Heart left ventricle (tissue), 16 donors: ENCODE measurements at regions not wholly inside any gene's neighbourhood (a gene's known extent, or its start where the extent isn't known, plus 50 kb on each side); places are given as distances from the start of the nearest gene placed in this dataset.

Experiments
- ATAC-seq, 4 donors: fragments of 200-7000 bp; cut with Tn5 transposase; one replicate each; pipeline ENCODE4 v1.9.1; 2020 to 2022; ENCODE audit warnings: moderate library complexity in 4 of 4, mild to moderate bottlenecking in 3 of 4, moderate number of reproducible peaks in 1 of 4
- DNase-seq, 5 donors: peaks; one replicate each; pipeline ENCODE4 v3.0.0-alpha.2; 2020
- H3K27ac ChIP-seq, 12 donors: fragments of 200-600 bp; sonication (generic) in 4 of 12; one replicate each; pipeline versions ENCODE4 v1.5.0 to v1.8.0; 2016 to 2022; ENCODE audit warnings: mild to moderate bottlenecking in 2 of 12
- H3K27me3 ChIP-seq, 9 donors: fragments of 200-600 bp; sonication (generic) in 2 of 9; one replicate each; pipeline versions ENCODE4 v1.5.1 to v1.8.0; 2016 to 2022; ENCODE audit warnings: mild to moderate bottlenecking in 3 of 9
- H3K36me3 ChIP-seq, 9 donors: fragments of 200-600 bp; sonication (generic) in 2 of 9; one replicate each; pipeline versions ENCODE4 v1.5.0 to v1.8.0; 2018 to 2022; ENCODE audit warnings: mild to moderate bottlenecking in 2 of 9
- H3K4me1 ChIP-seq, 12 donors: fragments of 200-600 bp; sonication (generic) in 4 of 12; one replicate each; pipeline versions ENCODE4 v1.5.0 to v1.8.0; 2016 to 2022; ENCODE audit warnings: mild to moderate bottlenecking in 3 of 12
- H3K4me3 ChIP-seq, 12 donors: fragments of 200-600 bp; sonication (generic) in 4 of 12; one replicate each; pipeline versions ENCODE4 v1.5.0 to v1.8.0; 2017 to 2022; ENCODE audit warnings: mild to moderate bottlenecking in 9 of 12, moderate library complexity in 4 of 12
- H3K9me3 ChIP-seq, 12 donors: fragments of 200-600 bp; sonication (generic) in 4 of 12; one replicate each; pipeline versions ENCODE4 v1.5.0 to v1.8.0; 2016 to 2022; ENCODE audit warnings: mild to moderate bottlenecking in 1 of 12
- CTCF ChIP-seq, 12 donors: fragments of 200-600 bp; sonication (generic) in 4 of 12; IDR thresholded peaks; one replicate each; pipeline versions ENCODE4 v1.5.0 to v1.8.0; 2018 to 2022; ENCODE audit warnings: antibody characterized with exemption in 12 of 12, mild to moderate bottlenecking in 5 of 12
- POLR2A ChIP-seq, 2 donors: fragments of 450-650 bp; IDR thresholded peaks; one replicate each; pipeline ENCODE4 v1.6.1; 2017; ENCODE audit warnings: antibody characterized with exemption in 2 of 2, mild to moderate bottlenecking in 2 of 2, moderate library complexity in 2 of 2
- WGBS, 4 donors: extraction: QIAGEN DNeasy Blood & Tissue Kit in 2 of 4; methylation state at CpG; one replicate each; pipeline versions ENCODE4 v1.1.5 to v1.1.7; 2013 to 2018; 5-methylcytosine and 5-hydroxymethylcytosine counted together
- intact Hi-C, 10 donors: fragments of 100-400 bp; cut with DNase I; formaldehyde crosslinking; loops; one replicate each; pipeline versions ENCODE4 v1.11.1 to v1.14.2; 2022
- donor health status: ischemic (EF 13 %, LVEDD 7.1; RV severe dilation, severe dysfunction).
- donor health status: healthy with polysubstance abuse.
- donor health status: DM: no; HTN: yes; CAD: no.
- donor health status: DM: no; HTN: no; CAD: no.
- donor health status: ischemic (EF 25% LVEDD 6.9; RV normal size, moderate dysfunction).
- donor health status: ischemic (EF 25% LVEDD 5.7; RV mildly dilated, moderate dysfunction).
- donor health status: healthy.
- donor health status: DM: yes; HTN: yes; CAD: no.
- donor health status: ischemic (EF 35%, LVEDD 5.7; RV mildly dilated, moderate dysfunction).
- donor health status: nonischemic (EF 11% LVEDD 7.7; RV severe dilation, severe dysfunction).
- donor health status: DM: yes; HTN: yes; CAD: no.
- donor health status: PGD.
- donor health status: ischemic (EF 29% LVEDD 5.4; RV normal size, mild dysfunction).
- donor health status: nonischemic (EF 23%, LVEDD 6.1; RV moderate dilation, normal function).

- intact Hi-C loops = no loop called here
- no peak for DNase-seq
- Histone ChIP-seq H3K4me1 (peaks cover 0 to 5% (median 0%) of the 10 kb centered on the region in 12 donors), H3K27ac (no peak overlapping the region), H3K4me3 (no peak overlapping the region), H3K36me3 (no peaks in the 10 kb centered on the region), H3K27me3 (peaks cover 0 to 4% (median 0%) of the 10 kb centered on the region in 9 donors), H3K9me3 (no peaks in the 10 kb centered on the region)
- WGBS, 4 donors = 83 to 87% (median 85%) methylated on average over 13 to 14 of the region's 14 CpGs
- TF ChIP-seq CTCF (IDR thresholded peaks at IDR 0.05) = no peak
- no peak for TF ChIP-seq POLR2A (IDR thresholded peaks at IDR 0.05)
- no peak for ATAC-seq
These were observed 185.3 kb upstream of the MYT1L start for GRCh38 chr2:2516386-2516785.

- WGBS, 4 donors = 76 to 82% (median 80%) methylated on average over 10 of the region's 10 CpGs
- intact Hi-C loops = no loop called here
These were observed 181.9 kb upstream of the MYT1L start for GRCh38 chr2:2512931-2513330.

GRCh38 chr2:2507417-2507997 lies 176.4 kb upstream of the MYT1L start:
- intact Hi-C loops = no loop called here
- ATAC-seq (no peak), DNase-seq (no peak)
- Histone ChIP-seq H3K36me3 (no peaks in the 10 kb centered on the region), H3K9me3 (peaks cover 0 to 5% (median 0%) of the 10 kb centered on the region in 12 donors), H3K4me1 (no peaks in the 10 kb centered on the region), H3K27me3 (peaks cover 0 to 15% (median 0%) of the 10 kb centered on the region in 9 donors), H3K27ac (no peak overlapping the region), H3K4me3 (no peak overlapping the region)
- TF ChIP-seq CTCF (IDR thresholded peaks at IDR 0.05) (no peak), POLR2A (IDR thresholded peaks at IDR 0.05) (no peak)
- WGBS, 4 donors = 76 to 81% (median 76%) methylated on average over 12 to 20 of the region's 20 CpGs

More at GRCh38 chr2:2512931-2513330, 181.9 kb upstream of the MYT1L start:
- Histone ChIP-seq H3K36me3 (no peaks in the 10 kb centered on the region), H3K27ac (no peak overlapping the region), H3K27me3 (peaks cover 0 to 4% (median 0%) of the 10 kb centered on the region in 9 donors), H3K4me3 (no peak overlapping the region), H3K4me1 (no peaks in the 10 kb centered on the region), H3K9me3 (no peaks in the 10 kb centered on the region)
- DNase-seq (no peak), ATAC-seq (no peak)
- no peak for TF ChIP-seq CTCF (IDR thresholded peaks at IDR 0.05)
- TF ChIP-seq POLR2A (IDR thresholded peaks at IDR 0.05) = no peak

- ATAC-seq (no peak), DNase-seq (no peak)
- WGBS, 4 donors = 87 to 98% (median 93%) methylated on average over 6 of the region's 6 CpGs
- H3K9me3 ChIP-seq = peaks cover 0 to 5% (median 0%) of the 10 kb centered on the region in 12 donors
- H3K27ac ChIP-seq = no peak overlapping the region
- TF ChIP-seq POLR2A (IDR thresholded peaks at IDR 0.05) (no peak), CTCF (IDR thresholded peaks at IDR 0.05) (no peak)
- intact Hi-C loops = no loop called here
- H3K4me3 ChIP-seq = no peak overlapping the region
- H3K4me1 ChIP-seq = no peaks in the 10 kb centered on the region
- peaks cover 0 to 15% (median 0%) of the 10 kb centered on the region in 9 donors for H3K27me3 ChIP-seq
- no peaks in the 10 kb centered on the region for H3K36me3 ChIP-seq
These were observed 175.5 kb upstream of the MYT1L start for GRCh38 chr2:2506536-2506935.
